ENCODE measurements at regions not wholly inside any gene's neighbourhood (a gene's known extent, or its start where the extent isn't known, plus 50 kb on each side); places are given as distances from the start of the nearest gene placed in this dataset.

DNA sequence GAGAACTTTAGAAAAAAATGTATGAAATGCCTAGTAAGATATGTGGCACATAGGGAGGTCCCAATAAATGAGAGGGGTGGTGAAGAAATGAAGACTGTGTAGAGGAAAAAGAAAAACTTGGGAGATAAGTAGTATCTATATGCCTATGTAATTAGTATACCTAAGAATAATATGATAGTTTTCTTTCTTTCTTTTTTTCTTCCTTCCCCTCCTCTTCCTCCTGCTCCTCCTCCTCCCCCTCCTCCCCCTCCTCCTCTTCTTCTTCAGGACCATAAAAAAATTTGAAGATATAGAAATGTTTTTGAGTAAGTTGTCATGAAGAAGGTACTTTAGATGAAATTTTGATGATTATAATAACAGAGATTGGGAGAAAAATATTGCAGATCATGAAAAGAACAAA is 857.4 kb downstream of the MAT2B start:
- H3K36me3 ChIP-seq: no peaks in the 10 kb centered on the region
- no peak overlapping the region for H3K4me3 ChIP-seq
- no peaks in the 10 kb centered on the region for H3K9me3 ChIP-seq
- DNase-seq: no peak
- no peaks in the 10 kb centered on the region for H3K27me3 ChIP-seq
- intact Hi-C loops (cut with DNase I; ENCODE audit: low total_unique reads): no loop called here
- H3K27ac ChIP-seq: no peak overlapping the region
- TF ChIP-seq, protein P1, sequence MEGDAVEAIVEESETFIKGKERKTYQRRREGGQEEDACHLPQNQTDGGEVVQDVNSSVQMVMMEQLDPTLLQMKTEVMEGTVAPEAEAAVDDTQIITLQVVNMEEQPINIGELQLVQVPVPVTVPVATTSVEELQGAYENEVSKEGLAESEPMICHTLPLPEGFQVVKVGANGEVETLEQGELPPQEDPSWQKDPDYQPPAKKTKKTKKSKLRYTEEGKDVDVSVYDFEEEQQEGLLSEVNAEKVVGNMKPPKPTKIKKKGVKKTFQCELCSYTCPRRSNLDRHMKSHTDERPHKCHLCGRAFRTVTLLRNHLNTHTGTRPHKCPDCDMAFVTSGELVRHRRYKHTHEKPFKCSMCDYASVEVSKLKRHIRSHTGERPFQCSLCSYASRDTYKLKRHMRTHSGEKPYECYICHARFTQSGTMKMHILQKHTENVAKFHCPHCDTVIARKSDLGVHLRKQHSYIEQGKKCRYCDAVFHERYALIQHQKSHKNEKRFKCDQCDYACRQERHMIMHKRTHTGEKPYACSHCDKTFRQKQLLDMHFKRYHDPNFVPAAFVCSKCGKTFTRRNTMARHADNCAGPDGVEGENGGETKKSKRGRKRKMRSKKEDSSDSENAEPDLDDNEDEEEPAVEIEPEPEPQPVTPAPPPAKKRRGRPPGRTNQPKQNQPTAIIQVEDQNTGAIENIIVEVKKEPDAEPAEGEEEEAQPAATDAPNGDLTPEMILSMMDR (IDR thresholded peaks at IDR 0.05): no peak
- no peaks in the 10 kb centered on the region for H3K4me1 ChIP-seq

DNA sequence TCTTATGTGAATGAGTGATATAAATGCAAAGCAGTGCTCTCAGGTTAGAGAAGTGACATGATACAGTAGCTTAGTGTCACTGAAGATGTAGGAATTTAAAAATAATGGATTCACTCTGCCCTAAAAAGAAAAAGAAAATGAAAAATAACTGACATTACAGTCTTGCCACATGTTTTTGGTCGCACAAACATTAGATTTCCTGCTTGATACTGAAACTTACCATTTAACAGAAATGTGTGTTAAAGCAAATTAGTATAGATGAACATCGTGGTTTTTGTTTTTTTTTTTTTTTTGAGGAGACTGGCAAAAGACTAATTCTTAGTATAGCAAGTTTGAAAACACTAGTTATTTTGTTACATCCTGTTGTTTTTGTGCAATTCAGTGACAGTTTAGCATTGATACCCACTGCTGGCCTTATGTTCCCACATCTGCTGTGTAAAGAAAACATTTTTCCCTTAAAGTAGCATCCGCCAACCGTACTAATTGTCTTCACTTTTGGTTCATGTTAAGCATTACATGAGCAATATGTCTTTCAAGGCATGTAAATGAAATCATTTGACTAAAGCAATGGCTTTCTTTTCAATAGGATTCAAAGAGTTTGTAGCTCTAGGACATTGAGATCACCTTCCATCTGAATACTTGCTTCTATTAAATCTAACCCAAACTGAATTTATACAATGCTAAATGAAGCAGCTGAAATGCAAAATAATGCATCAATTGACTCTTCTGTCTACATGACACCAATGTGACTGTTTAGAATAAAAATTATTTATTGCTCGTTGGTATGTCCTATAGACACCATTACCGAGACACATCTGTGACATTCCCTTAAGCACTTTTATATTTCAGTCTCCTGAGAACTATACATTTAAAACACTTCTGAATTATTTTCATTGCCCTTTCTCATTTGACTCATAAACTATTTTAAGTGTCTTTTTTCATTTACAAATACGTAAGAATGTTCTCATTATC is 859.1 kb downstream of the MAT2B start:
- H3K27ac ChIP-seq: no peak overlapping the region
- no peaks in the 10 kb centered on the region for H3K9me3 ChIP-seq
- TF ChIP-seq, protein P1 (IDR thresholded peaks at IDR 0.05): no peak
- H3K27me3 ChIP-seq: no peaks in the 10 kb centered on the region
- no peak overlapping the region for H3K4me3 ChIP-seq
- intact Hi-C loops (cut with DNase I; ENCODE audit: low total_unique reads): no loop called here
- DNase-seq: no peak
- H3K36me3 ChIP-seq: no peaks in the 10 kb centered on the region
- no peaks in the 10 kb centered on the region for H3K4me1 ChIP-seq

DNA sequence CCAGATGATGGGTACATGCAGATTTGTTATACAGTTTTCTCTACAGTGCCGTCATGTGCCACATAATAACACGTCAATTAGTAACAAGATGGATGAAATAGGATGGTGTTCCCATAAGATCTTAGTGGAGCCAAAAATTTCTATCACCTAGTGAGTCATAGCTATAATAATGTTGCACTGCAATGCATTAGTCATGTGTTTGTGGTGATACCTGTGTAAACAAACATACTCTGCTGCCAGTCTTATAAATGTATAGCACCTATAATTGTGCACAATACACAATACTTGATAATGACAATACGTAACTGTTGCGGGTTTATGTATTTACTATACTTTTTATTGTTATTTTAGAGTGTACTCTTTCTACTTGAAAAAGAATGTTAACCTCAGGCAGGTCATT is 865.4 kb downstream of the MAT2B start:
- no peaks in the 10 kb centered on the region for H3K27me3 ChIP-seq
- H3K4me1 ChIP-seq: no peaks in the 10 kb centered on the region
- no peaks in the 10 kb centered on the region for H3K9me3 ChIP-seq
- no peak for DNase-seq
- H3K36me3 ChIP-seq: no peaks in the 10 kb centered on the region
- no peak overlapping the region for H3K4me3 ChIP-seq
- H3K27ac ChIP-seq: no peak overlapping the region
- TF ChIP-seq, protein P1 (IDR thresholded peaks at IDR 0.05): no peak
- intact Hi-C loops (cut with DNase I; ENCODE audit: low total_unique reads): no loop called here

DNA sequence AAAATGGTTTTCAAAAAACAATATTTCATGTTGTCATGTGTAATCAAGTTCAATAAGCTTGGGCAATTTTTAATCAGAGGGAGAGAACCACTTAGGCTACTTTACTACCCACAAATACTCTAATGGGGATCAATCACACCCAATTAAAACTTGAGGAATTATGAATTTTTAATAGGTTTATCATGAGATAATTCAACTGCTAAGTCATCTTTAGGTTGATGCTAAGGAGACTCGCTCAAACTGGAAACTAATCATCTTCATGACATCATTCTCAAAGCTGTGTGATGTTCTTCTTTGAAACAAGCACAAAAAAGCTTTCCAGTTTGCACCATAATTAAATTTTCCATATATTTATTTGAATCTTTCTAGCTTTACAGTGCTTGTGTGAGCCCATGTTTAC is 867.5 kb downstream of the MAT2B start:
- no peak for DNase-seq
- Histone ChIP-seq H3K9me3 (no peaks in the 10 kb centered on the region), H3K27me3 (no peaks in the 10 kb centered on the region), H3K27ac (no peak overlapping the region), H3K36me3 (no peaks in the 10 kb centered on the region), H3K4me3 (no peak overlapping the region), H3K4me1 (no peaks in the 10 kb centered on the region)
- intact Hi-C loops (cut with DNase I; ENCODE audit: low total_unique reads): no loop called here
- TF ChIP-seq, protein P1 (IDR thresholded peaks at IDR 0.05): no peak

DNA sequence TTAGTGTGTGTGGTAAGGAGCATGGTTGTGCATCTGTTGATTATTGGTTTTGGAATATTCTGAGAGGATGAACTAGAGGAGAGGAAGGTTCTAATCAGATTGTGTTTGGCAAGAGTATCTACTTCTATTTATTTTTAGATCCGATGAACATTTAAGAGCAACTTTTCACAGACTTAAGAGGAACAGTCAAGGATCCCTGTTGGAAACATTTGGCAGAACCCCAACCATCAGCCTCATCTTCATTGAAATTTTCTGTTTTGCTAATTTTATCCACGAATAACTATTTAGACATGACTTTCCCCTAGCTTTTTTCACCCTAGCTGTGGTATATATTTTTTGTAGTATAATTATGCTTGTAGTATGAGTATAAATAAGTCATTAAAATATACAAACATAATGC is 868.5 kb downstream of the MAT2B start:
- H3K4me1 ChIP-seq: no peaks in the 10 kb centered on the region
- no peak for DNase-seq
- no peak overlapping the region for H3K4me3 ChIP-seq
- intact Hi-C loops (cut with DNase I; ENCODE audit: low total_unique reads): no loop called here
- no peaks in the 10 kb centered on the region for H3K36me3 ChIP-seq
- H3K27me3 ChIP-seq: no peaks in the 10 kb centered on the region
- H3K27ac ChIP-seq: no peak overlapping the region
- H3K9me3 ChIP-seq: no peaks in the 10 kb centered on the region
- TF ChIP-seq, protein P1 (IDR thresholded peaks at IDR 0.05): no peak

All from tibial artery (tissue), 4 donors.